HCT116 (cell line): ENCODE measurements at regions not wholly inside any gene's neighbourhood (a gene's known extent, or its start where the extent isn't known, plus 50 kb on each side); places are given as distances from the start of the nearest gene placed in this dataset.

ENCODE experiments used
- ATAC-seq: fragments of 200-7000 bp; cut with Tn5 transposase; 2 replicates; pipeline ENCODE4 v1.9.1; 2020; ENCODE audit warnings: mild to moderate bottlenecking, moderate library complexity
- BruUV-seq: library from RNA; stranded (reverse); fragments of 400-500 nt; replicated peaks from 2 replicates; lab custom pipeline; 2021; lab: Mats Ljungman, UMichigan
- CTCF ChIA-PET: fragments of 300-600 bp; sonication (Branson Sonifier 250); formaldehyde crosslinking; loops from one replicate; lab custom pipeline; 2021; ENCODE audit warnings: antibody characterized with exemption; lab: Charles Lee
- POLR2A ChIA-PET: fragments of 300-600, 350-600 bp; sonication (Branson Sonifier 250); formaldehyde crosslinking; loops from one replicate; lab custom pipeline; 2021; ENCODE audit warnings: antibody characterized with exemption; lab: Charles Lee
- RAD21 ChIA-PET, 2 experiments: fragments of 300-600 bp; sonication (Branson Sonifier 250); formaldehyde crosslinking; loops; one replicate each; lab custom pipeline; 2023; ENCODE audit warnings: low total read pairs in 2 of 2; ENCODE audit not compliant: uncharacterized antibody in 2 of 2, unreplicated experiment in 2 of 2, low non-redundant PET in 1 of 2; lab: Charles Lee
- DNase-seq: peaks from one replicate; pipeline ENCODE4 v3.0.0-alpha.2; 2010; ENCODE audit warnings: low read depth, low spot score
- H2AFZ ChIP-seq: fragments of 200-600 bp; shearing (Covaris generic), sonication (generic); 2 replicates; pipeline ENCODE4 v1.6.1; 2017; ENCODE audit warnings: low read depth, mixed run types, mixed read lengths, antibody characterized with exemption, low read length; ENCODE audit not compliant: poor library complexity, severe bottlenecking
- H3K27ac ChIP-seq: 2 replicates; pipeline ENCODE4 v1.5.1; 2012; ENCODE audit warnings: low read depth, low read length
- H3K27me3 ChIP-seq: fragments of 200-600 bp; sonication (generic); 2 replicates; pipeline ENCODE4 v1.6.1; 2016; ENCODE audit warnings: mixed run types, low read length, mixed read lengths; ENCODE audit not compliant: insufficient read depth
- H3K36me3 ChIP-seq, 2 experiments: fragments of 200-500 bp in 1 of 2; fragments of 200-600 bp in 1 of 2; sonication (Bioruptor generic) in 1 of 2; sonication (generic) in 1 of 2; 2 replicates each; pipeline versions ENCODE4 v1.5.1 to v1.6.1; 2014 to 2016; ENCODE audit warnings: low read length in 2 of 2, inconsistent platforms in 1 of 2, mixed read lengths in 1 of 2, mixed run types in 1 of 2; ENCODE audit not compliant: insufficient read depth in 2 of 2, control insufficient read depth in 1 of 2
- H3K4me1 ChIP-seq, 2 experiments: fragments of 200-600 bp in 1 of 2; sonication (generic) in 1 of 2; 2 replicates each; pipeline versions ENCODE4 v1.5.1 to v1.6.1; 2012 to 2017; ENCODE audit warnings: low read length in 2 of 2, inconsistent platforms in 1 of 2, mild to moderate bottlenecking in 1 of 2, mixed read lengths in 1 of 2, mixed run types in 1 of 2, moderate library complexity in 1 of 2; ENCODE audit not compliant: insufficient read depth in 2 of 2, control insufficient read depth in 1 of 2
- H3K4me2 ChIP-seq: fragments of 200-600 bp; sonication (generic); 2 replicates; pipeline ENCODE4 v1.6.1; 2017; ENCODE audit warnings: mixed run types, low read length, mixed read lengths
- H3K4me3 ChIP-seq, 2 experiments: fragments of 200-600 bp in 1 of 2; sonication (generic) in 1 of 2; replicated peaks in 1 of 2; 2 replicates each; pipeline ENCODE4 v1.5.1; 2011 to 2016; ENCODE audit warnings: low read length in 2 of 2, control low read depth in 1 of 2, low read depth in 1 of 2, mild to moderate bottlenecking in 1 of 2, mixed read lengths in 1 of 2, mixed run types in 1 of 2
- H3K79me2 ChIP-seq: fragments of 200-600 bp; sonication (generic); 2 replicates; pipeline ENCODE4 v1.6.1; 2017; ENCODE audit warnings: mild to moderate bottlenecking, mixed run types, low read length, moderate library complexity, mixed read lengths; ENCODE audit not compliant: insufficient read depth
- H3K9ac ChIP-seq: fragments of 200-600 bp; sonication (generic); 2 replicates; pipeline ENCODE4 v1.6.1; 2016; ENCODE audit warnings: low read length, mixed read lengths
- H3K9me2 ChIP-seq: fragments of 200-600 bp; sonication (generic), shearing (Covaris generic); 2 replicates; pipeline ENCODE4 v1.6.1; 2017; ENCODE audit warnings: mixed run types, mild to moderate bottlenecking, moderate library complexity; ENCODE audit not compliant: insufficient read depth
- H3K9me3 ChIP-seq, 2 experiments: fragments of 200-500 bp in 1 of 2; fragments of 200-600 bp in 1 of 2; sonication (Bioruptor generic) in 1 of 2; sonication (generic) in 1 of 2; 2 replicates each; pipeline ENCODE4 v1.6.1; 2014 to 2017; ENCODE audit warnings: low read length in 2 of 2, mixed read lengths in 2 of 2, inconsistent platforms in 1 of 2, low read depth in 1 of 2, mild to moderate bottlenecking in 1 of 2, mixed run types in 1 of 2, moderate library complexity in 1 of 2; ENCODE audit not compliant: control insufficient read depth in 1 of 2, insufficient read depth in 1 of 2
- H4K20me1 ChIP-seq: fragments of 200-600 bp; sonication (generic), shearing (Covaris generic); 2 replicates; pipeline ENCODE4 v1.6.1; 2017; ENCODE audit warnings: mixed run types, mild to moderate bottlenecking, moderate library complexity; ENCODE audit not compliant: insufficient read depth
- CBX3 ChIP-seq: IDR thresholded peaks from 2 replicates; pipeline ENCODE4 v1.6.1; 2012; ENCODE audit warnings: low read depth
- ELF1 ChIP-seq: IDR thresholded peaks from 2 replicates; pipeline ENCODE4 v1.6.1; 2012; ENCODE audit warnings: low read depth, borderline replicate concordance
- EZH2 ChIP-seq: fragments of 200-600 bp; sonication (generic); IDR thresholded peaks from 2 replicates; pipeline ENCODE4 v1.6.1; 2017; ENCODE audit warnings: antibody characterized with exemption, mixed run types
- JUND ChIP-seq: IDR thresholded peaks from 2 replicates; pipeline ENCODE4 v1.6.1; 2012
- MAX ChIP-seq: IDR thresholded peaks from 2 replicates; pipeline ENCODE4 v1.6.1; 2012
- TCF7L2 ChIP-seq: IDR thresholded peaks from 2 replicates; pipeline ENCODE4 v1.7.0; 2011; ENCODE audit warnings: borderline replicate concordance, inconsistent platforms; ENCODE audit not compliant: insufficient read depth, insufficient read length; ENCODE audit errors: extremely low read depth
- YY1 ChIP-seq: IDR thresholded peaks from 2 replicates; pipeline ENCODE4 v1.6.1; 2011; ENCODE audit warnings: low read length, low read depth, moderate library complexity, mild to moderate bottlenecking; ENCODE audit not compliant: insufficient replicate concordance; ENCODE audit errors: extremely low read depth
- intact Hi-C: fragments of 100-400 bp; cut with micrococcal nuclease; formaldehyde crosslinking; loops from 2 replicates; pipeline ENCODE4 v1.10.0; 2022
- TF ChIP-seq, protein P1 (sequence below): IDR thresholded peaks from 2 replicates; pipeline ENCODE4 v1.6.1; 2011; ENCODE audit warnings: mild to moderate bottlenecking, low read length, moderate library complexity; ENCODE audit not compliant: insufficient replicate concordance; ENCODE audit errors: extremely low read depth

DNA sequence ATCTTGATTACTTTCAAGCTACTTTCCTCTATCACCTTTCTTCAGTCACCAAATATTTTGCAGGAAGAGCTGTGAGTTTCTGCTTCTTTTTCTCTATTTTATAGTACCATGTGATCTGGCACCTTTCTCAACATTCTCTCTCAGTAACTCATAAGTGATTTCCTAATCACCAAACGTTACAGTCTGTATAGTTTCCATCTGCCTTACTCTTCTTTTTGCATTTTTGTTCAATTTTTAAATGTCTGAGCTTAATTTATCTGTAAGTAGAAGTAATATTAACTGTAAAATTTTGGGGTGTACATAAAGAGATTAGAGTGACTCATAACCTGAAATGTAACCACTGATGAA is 422.1 kb upstream of the SYT1 start:
- H3K79me2 ChIP-seq = no peaks in the 10 kb centered on the region
- no peak overlapping the region for H3K9ac ChIP-seq
- no peak overlapping the region for H3K27ac ChIP-seq
- intact Hi-C loops = no loop called here
- no peaks in the 10 kb centered on the region for H4K20me1 ChIP-seq
- POLR2A ChIA-PET = no interaction called here
- ATAC-seq = no peak
- no TSS peak for BruUV-seq
- RAD21 ChIA-PET = no interaction called here
- no peaks in the 10 kb centered on the region for H3K4me1 ChIP-seq
- CTCF ChIA-PET = no interaction called here
- H3K4me3 ChIP-seq = no peak overlapping the region
- no peaks in the 10 kb centered on the region for H3K36me3 ChIP-seq
- peaks cover 3% of the 10 kb centered on the region; the same call in 1 of the 2 replicates for H3K9me2 ChIP-seq
- H3K27me3 ChIP-seq = no peaks in the 10 kb centered on the region
- TF ChIP-seq, protein P1, sequence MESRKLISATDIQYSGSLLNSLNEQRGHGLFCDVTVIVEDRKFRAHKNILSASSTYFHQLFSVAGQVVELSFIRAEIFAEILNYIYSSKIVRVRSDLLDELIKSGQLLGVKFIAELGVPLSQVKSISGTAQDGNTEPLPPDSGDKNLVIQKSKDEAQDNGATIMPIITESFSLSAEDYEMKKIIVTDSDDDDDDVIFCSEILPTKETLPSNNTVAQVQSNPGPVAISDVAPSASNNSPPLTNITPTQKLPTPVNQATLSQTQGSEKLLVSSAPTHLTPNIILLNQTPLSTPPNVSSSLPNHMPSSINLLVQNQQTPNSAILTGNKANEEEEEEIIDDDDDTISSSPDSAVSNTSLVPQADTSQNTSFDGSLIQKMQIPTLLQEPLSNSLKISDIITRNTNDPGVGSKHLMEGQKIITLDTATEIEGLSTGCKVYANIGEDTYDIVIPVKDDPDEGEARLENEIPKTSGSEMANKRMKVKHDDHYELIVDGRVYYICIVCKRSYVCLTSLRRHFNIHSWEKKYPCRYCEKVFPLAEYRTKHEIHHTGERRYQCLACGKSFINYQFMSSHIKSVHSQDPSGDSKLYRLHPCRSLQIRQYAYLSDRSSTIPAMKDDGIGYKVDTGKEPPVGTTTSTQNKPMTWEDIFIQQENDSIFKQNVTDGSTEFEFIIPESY = no peak
- no peak for TF ChIP-seq YY1
- no peak for TF ChIP-seq ELF1
- no peak for TF ChIP-seq JUND
- no peak for TF ChIP-seq MAX
- no peak for TF ChIP-seq TCF7L2
- no peaks in the 10 kb centered on the region for H3K9me3 ChIP-seq
- H3K4me2 ChIP-seq = no peak overlapping the region
- H2AFZ ChIP-seq = no peak overlapping the region
- DNase-seq = no peak

DNA sequence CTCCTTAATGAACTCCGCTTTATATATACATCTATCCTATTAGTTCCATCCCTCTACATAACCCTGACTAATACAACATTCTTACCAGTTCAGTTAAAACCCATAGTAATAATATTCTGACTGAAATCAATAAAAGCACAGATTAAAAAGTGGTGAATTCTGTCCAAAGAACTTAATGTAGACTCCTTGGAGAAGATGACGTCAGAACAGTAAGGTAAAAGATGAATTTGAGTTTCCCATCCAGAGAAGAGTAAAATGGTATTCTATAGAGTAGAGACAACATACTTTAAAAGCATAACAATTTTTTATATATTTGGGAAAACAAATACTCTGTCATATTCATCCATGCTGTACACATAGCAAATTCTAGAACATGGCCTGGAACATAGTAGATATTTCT is 418.0 kb upstream of the SYT1 start:
- TF ChIP-seq, protein P1 = no peak
- TF ChIP-seq EZH2 = no peak
- TF ChIP-seq CBX3 = no peak
- Histone ChIP-seq H3K79me2 (no peaks in the 10 kb centered on the region), H4K20me1 (no peaks in the 10 kb centered on the region), H3K4me2 (no peak overlapping the region), H3K9me3 (no peaks in the 10 kb centered on the region), H3K4me3 (no peak overlapping the region), H2AFZ (no peak overlapping the region), H3K9me2 (no peaks in the 10 kb centered on the region), H3K36me3 (no peaks in the 10 kb centered on the region), H3K9ac (no peak overlapping the region), H3K4me1 (no peaks in the 10 kb centered on the region), H3K27ac (no peak overlapping the region), H3K27me3 (no peaks in the 10 kb centered on the region)
- intact Hi-C loops = no loop called here
- no peak for DNase-seq
- CTCF ChIA-PET = no interaction called here
- POLR2A ChIA-PET = no interaction called here
- BruUV-seq = no TSS peak
- no peak for ATAC-seq
- RAD21 ChIA-PET = no interaction called here
